PC-3 (cell line): ENCODE measurements at regions not wholly inside any gene's neighbourhood (a gene's known extent, or its start where the extent isn't known, plus 50 kb on each side); places are given as distances from the start of the nearest gene placed in this dataset.

Experiments
- EZH2 ChIP-seq: fragments of 300-600 bp; sonication (generic); IDR thresholded peaks from one replicate; pipeline ENCODE4 v1.6.1; 2017; ENCODE audit warnings: antibody characterized with exemption, mild to moderate bottlenecking, low read length; ENCODE audit not compliant: unreplicated experiment
- EZH2phosphoT487 ChIP-seq: fragments of 300-600 bp; sonication (generic); IDR thresholded peaks from 2 replicates; pipeline ENCODE4 v1.6.1; 2018; ENCODE audit warnings: mild to moderate bottlenecking, antibody characterized with exemption, low read length, borderline replicate concordance
- TF ChIP-seq, protein P1 (sequence below): fragments of 300-600 bp; sonication (generic); conservative IDR thresholded peaks from 2 replicates; pipeline ENCODE4 v1.5.1; 2017; ENCODE audit warnings: antibody characterized with exemption, low read depth, mild to moderate bottlenecking, low read length

DNA sequence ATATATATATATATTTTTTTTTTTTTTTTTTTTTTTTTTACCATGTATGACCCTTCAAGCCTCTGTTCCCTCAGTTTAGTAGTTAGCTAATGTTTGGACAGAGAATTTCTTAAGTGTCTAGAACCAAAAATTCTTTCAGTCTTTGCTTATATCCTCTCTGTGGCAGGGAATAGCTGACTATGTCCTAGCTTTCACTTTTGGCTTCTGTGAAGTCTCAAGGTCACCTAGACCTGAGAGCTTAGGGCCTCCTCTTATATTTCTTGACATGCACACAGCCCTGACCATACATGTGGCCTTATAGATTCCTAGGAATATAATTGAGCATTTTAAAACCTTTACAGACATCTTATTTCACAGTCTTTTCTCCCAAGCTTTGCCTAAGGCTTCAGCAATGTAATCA lies 930.8 kb upstream of the CDH9 start:
- TF ChIP-seq, protein P1, sequence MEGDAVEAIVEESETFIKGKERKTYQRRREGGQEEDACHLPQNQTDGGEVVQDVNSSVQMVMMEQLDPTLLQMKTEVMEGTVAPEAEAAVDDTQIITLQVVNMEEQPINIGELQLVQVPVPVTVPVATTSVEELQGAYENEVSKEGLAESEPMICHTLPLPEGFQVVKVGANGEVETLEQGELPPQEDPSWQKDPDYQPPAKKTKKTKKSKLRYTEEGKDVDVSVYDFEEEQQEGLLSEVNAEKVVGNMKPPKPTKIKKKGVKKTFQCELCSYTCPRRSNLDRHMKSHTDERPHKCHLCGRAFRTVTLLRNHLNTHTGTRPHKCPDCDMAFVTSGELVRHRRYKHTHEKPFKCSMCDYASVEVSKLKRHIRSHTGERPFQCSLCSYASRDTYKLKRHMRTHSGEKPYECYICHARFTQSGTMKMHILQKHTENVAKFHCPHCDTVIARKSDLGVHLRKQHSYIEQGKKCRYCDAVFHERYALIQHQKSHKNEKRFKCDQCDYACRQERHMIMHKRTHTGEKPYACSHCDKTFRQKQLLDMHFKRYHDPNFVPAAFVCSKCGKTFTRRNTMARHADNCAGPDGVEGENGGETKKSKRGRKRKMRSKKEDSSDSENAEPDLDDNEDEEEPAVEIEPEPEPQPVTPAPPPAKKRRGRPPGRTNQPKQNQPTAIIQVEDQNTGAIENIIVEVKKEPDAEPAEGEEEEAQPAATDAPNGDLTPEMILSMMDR, result no peak
- no peak for TF ChIP-seq EZH2
- no peak for TF ChIP-seq EZH2phosphoT487
